ENCODE measurements at regions not wholly inside any gene's neighbourhood (a gene's known extent, or its start where the extent isn't known, plus 50 kb on each side); places are given as distances from the start of the nearest gene placed in this dataset.

DNA sequence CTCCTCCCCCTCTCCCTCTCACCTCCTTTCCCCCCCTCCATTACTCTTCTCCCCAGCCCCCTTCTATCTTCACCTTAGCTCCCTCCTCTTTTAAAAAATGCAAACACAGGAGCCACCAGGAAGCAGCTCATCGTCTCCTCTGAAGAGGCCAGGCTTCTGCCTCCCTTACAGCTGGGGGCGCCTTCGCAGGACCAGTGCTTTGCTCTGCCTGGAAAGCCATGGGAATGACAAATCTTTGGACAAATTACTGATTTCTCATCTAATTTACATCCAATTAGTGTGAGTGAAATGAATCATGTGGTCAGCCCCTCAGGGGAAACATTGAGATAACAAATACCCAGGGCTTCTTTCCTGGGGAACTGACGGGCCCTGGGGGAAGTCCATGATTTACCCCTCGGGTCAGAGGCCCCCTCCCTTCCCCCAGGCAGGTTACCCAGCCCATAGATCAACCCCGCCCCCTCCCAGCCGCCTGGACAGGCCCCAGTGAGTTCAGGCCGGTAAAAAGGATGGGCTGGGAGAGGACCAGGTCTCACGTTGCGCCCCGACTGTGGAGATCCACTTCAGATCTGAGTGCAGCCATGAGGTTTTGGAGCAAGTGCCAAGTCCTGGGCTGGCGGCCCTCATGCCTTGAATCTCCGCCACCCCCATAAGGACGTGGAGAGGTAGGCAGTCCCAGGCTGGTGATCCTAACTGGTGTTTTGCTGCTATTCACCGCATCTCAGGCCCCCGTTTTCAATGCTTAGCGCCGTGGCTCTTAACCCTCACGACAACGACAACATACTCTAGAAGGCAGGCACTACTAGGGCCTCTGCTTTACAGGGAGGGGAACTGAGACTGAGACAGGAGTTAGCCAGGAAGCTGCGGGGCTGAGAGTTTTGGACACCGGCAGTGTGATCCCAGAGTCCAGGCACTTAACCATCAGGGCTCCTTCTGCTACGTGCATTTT is 300.8 kb downstream of the RRAGC start:
- DNase-seq (ENCODE audit: extremely low spot score) = no peak
- no peak for TF ChIP-seq POLR2A (IDR thresholded peaks at IDR 0.05; ENCODE audit: low read depth)
- TF ChIP-seq POLR2AphosphoS5 (IDR thresholded peaks at IDR 0.05) = no peak
- TF ChIP-seq, protein P1, sequence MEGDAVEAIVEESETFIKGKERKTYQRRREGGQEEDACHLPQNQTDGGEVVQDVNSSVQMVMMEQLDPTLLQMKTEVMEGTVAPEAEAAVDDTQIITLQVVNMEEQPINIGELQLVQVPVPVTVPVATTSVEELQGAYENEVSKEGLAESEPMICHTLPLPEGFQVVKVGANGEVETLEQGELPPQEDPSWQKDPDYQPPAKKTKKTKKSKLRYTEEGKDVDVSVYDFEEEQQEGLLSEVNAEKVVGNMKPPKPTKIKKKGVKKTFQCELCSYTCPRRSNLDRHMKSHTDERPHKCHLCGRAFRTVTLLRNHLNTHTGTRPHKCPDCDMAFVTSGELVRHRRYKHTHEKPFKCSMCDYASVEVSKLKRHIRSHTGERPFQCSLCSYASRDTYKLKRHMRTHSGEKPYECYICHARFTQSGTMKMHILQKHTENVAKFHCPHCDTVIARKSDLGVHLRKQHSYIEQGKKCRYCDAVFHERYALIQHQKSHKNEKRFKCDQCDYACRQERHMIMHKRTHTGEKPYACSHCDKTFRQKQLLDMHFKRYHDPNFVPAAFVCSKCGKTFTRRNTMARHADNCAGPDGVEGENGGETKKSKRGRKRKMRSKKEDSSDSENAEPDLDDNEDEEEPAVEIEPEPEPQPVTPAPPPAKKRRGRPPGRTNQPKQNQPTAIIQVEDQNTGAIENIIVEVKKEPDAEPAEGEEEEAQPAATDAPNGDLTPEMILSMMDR (IDR thresholded peaks at IDR 0.05) = no peak
- Histone ChIP-seq H3K36me3 (no peaks in the 10 kb centered on the region), H3K27ac (replicated peaks in 1 of 4) (no peak overlapping the region), H3K9me3 (no peaks in the 10 kb centered on the region), H3K4me1 (peaks cover 8 to 17% (median 14%) of the 10 kb centered on the region in 4 donors), H3K27me3 (peaks cover 0 to 23% (median 0%) of the 10 kb centered on the region in 4 donors), H3K4me3 (peak overlapping the region in 3 of 4 donors; percentile 25 to 37 (median 27))
- intact Hi-C loops (cut with DNase I) = no loop called here
- 56% methylated on average over 17 of the region's 23 CpGs for WGBS

DNA sequence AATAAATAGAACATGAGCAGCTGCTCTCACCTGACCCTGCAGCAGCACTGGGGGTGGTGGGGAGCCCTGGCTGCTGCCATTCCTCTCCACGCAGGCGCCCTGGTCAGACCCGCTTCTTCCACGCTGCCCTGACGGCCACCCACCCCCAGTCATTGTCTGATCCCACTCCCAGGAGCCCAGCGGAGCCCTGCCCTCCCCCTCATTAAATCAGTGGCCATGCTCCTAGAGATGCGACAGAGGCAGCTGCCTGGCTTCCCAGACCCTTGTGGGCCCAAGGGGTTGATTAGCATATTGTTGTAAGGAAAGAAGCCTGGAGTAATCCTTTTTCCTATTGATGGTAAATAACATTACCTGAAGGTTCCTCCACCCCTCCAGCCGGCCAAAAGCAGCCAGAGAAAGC is 301.5 kb downstream of the RRAGC start:
- H3K9me3 ChIP-seq = no peaks in the 10 kb centered on the region
- peaks cover 8 to 17% (median 14%) of the 10 kb centered on the region in 4 donors for H3K4me1 ChIP-seq
- TF ChIP-seq EP300 (IDR thresholded peaks at IDR 0.05) (no peak), POLR2AphosphoS5 (IDR thresholded peaks at IDR 0.05) (no peak), POLR2A (IDR thresholded peaks at IDR 0.05; ENCODE audit: low read depth) (no peak)
- TF ChIP-seq, protein P1 (IDR thresholded peaks at IDR 0.05) = no peak
- 80% methylated on average over 8 of the region's 8 CpGs for WGBS
- no peak overlapping the region for H3K27ac ChIP-seq (replicated peaks in 1 of 4)
- no peak overlapping the region for H3K4me3 ChIP-seq
- intact Hi-C loops (cut with DNase I) = no loop called here
- no peak for DNase-seq (ENCODE audit: extremely low spot score)
- H3K27me3 ChIP-seq = peaks cover 0 to 16% (median 0%) of the 10 kb centered on the region in 4 donors
- H3K36me3 ChIP-seq = no peaks in the 10 kb centered on the region

DNA sequence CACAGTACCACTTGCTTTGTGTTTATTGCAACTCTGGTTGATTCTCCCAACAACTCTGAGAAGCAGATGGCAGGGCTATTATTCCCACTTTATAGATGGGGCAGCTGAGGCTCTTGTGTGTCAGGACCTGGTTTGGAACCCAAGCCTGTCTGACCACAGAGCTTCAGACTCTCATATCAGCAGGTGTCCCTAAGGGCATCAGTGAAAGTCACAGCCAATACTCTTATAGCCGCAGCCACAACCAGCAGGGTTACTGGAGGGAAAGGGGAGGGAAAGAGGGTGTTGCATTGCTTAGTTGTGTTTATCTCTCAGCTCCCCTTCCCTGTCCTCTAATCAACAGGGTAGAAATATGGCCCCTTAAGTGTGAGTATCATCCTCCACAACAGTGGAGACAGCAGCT is 304.0 kb downstream of the RRAGC start:
- Histone ChIP-seq H3K27me3 (peaks cover 0 to under 1% (median 0%) of the 10 kb centered on the region in 4 donors), H3K27ac (replicated peaks in 1 of 4) (no peak overlapping the region), H3K9me3 (no peaks in the 10 kb centered on the region), H3K36me3 (no peaks in the 10 kb centered on the region), H3K4me3 (no peak overlapping the region), H3K4me1 (peaks cover 8 to 17% (median 14%) of the 10 kb centered on the region in 4 donors)
- DNase-seq (ENCODE audit: extremely low spot score) = no peak
- TF ChIP-seq, protein P1 (IDR thresholded peaks at IDR 0.05) = no peak
- no peak for TF ChIP-seq EP300 (IDR thresholded peaks at IDR 0.05)
- TF ChIP-seq POLR2AphosphoS5 (IDR thresholded peaks at IDR 0.05) = no peak
- no peak for TF ChIP-seq POLR2A (IDR thresholded peaks at IDR 0.05; ENCODE audit: low read depth)
- 83% methylated on average over 1 of the region's 1 CpG for WGBS
- intact Hi-C loops (cut with DNase I) = no loop called here

DNA sequence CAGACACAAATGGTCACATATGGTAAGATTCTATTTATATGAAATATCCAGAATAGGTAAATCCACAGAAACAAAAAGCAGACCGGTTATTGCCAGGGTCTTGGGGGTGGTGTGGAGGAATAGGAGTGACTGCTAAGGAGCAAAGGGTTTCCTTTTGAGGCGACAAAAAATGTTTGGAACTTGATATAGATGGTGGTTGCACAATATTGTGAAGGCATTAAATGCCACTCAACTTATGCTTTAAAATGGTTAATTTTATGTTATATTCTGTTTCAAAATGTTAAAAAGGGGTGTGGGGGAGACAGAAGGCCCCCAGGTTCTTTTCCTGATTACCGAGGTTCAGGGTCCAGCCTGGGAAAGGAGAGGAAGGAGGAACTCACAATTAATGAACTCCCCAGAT is 304.4 kb downstream of the RRAGC start:
- TF ChIP-seq POLR2A (IDR thresholded peaks at IDR 0.05; ENCODE audit: low read depth) = no peak
- TF ChIP-seq, protein P1 (IDR thresholded peaks at IDR 0.05) = no peak
- TF ChIP-seq EP300 (IDR thresholded peaks at IDR 0.05) = no peak
- TF ChIP-seq POLR2AphosphoS5 (IDR thresholded peaks at IDR 0.05) = no peak
- Histone ChIP-seq H3K4me3 (no peak overlapping the region), H3K36me3 (no peaks in the 10 kb centered on the region), H3K4me1 (peaks cover 7 to 12% (median 12%) of the 10 kb centered on the region in 4 donors), H3K27ac (replicated peaks in 1 of 4) (no peak overlapping the region), H3K27me3 (peaks cover 0 to 5% (median 0%) of the 10 kb centered on the region in 4 donors), H3K9me3 (no peaks in the 10 kb centered on the region)
- intact Hi-C loops (cut with DNase I) = no loop called here
- WGBS = 86% methylated on average over 3 of the region's 3 CpGs
- DNase-seq (ENCODE audit: extremely low spot score) = no peak
